Endometrium (tissue), 2 donors: ENCODE measurements at regions not wholly inside any gene's neighbourhood (a gene's known extent, or its start where the extent isn't known, plus 50 kb on each side); places are given as distances from the start of the nearest gene placed in this dataset.

Experiments
- FAIRE-seq: peaks from 2 replicates; lab custom pipeline; 2012; peaks lifted over from hg19 to GRCh38; lab: Jason Lieb, UNC
- donor health status: control.
- donor health status: control.

DNA sequence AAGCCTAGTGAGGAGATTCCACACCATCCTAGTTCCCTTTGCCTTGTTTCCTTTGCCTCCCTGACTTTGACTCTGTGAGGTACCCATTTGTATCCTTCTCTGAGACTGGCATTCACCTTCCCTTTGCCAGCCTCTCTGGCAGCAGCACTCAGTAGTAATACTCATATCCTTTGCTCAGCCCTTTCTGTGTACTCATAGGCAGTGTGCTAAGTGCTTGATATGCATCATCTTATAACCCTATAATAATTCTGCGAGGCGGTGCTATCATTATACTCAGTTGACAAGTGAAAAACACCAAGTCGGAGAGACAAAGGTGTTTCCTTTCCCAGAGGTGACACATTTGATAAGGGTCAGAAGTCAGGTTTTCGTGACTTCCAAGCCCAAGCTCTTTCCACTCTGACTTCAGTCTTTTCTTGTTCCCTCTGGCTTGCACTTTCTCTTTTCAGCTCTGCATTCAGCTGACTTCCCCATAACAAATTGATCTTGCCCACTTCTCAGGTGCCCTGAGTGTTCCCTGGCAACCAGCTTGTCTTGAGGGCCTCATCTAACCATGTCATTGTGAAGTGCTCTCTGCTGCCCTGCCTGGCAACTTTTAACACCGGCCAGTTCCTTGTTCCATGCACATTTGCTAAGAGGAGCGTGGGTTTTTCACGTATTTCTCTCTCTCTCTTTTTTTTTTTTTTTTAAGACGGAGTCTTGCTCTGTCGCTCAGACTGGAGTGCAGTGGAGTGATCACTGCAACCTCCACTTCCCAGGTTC lies 94.5 kb upstream of the UPP2 start:
- no peak for FAIRE-seq

DNA sequence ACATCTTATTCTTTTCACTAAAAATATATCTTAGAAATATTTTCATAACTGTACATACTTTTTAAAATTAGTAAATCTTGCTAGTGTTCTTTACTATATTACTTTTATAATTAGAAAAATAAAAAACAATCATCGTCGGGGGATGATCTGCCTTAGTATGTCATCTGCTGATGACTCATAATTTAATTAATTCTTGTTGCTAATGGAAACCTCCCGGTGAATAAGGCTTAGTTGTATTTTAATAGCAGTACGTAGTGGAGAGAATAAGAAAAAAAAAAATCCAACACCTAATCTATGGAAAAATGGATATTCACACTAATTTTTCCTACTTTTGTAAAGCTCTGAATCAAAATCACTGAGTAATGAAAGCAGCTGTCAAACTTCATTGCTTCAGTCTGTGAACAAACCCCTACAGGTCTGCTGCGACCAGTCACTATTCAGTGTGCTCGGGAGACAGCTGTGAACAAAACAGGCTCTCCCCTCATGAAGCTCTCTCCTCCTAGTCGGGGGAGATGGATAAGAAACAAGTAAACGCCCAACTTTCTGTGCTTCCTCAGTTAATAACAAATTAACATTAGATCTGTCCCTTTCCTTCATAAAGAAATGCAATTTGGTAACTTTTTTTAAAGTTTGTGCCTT lies 97.4 kb upstream of the UPP2 start:
- FAIRE-seq = peak; percentile 76

DNA sequence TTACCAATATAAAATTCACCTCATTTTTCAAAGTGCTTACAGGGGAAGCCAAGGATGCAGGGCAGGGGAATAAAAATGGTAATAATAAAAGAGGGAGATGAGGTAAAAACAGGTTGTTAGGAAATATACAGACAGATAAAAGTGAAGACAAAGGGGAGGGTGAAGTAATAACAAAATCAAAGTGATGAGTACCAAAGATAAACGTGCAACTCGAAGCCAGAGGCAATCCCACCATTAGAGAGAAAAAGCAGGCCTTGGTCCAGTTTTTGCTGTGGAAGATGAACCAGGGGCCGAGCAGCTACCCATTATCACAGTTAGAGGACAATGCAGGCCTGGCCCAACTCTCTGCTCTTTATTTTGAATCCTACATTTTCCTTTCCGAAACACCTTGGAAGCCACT lies 99.6 kb upstream of the UPP2 start:
- no peak for FAIRE-seq

DNA sequence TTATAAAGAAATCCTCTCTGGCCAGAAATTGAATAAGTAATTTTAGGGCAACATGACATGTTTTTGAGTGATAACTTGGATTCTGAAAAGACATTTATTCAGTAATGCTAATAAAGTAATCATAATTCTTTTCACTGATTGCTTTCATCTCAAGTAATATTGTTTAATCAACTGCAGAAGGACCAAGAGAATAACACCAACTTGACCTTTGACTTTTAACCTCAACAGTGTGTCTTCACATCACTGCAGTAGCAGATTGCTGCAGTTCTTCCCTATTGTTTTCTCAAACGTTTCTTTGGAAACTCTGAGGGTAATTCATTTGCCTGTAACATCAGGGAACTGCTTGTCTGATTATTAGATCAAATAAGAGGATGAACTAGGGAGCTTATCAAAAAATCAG lies 104.9 kb upstream of the UPP2 start:
- FAIRE-seq = no peak

DNA sequence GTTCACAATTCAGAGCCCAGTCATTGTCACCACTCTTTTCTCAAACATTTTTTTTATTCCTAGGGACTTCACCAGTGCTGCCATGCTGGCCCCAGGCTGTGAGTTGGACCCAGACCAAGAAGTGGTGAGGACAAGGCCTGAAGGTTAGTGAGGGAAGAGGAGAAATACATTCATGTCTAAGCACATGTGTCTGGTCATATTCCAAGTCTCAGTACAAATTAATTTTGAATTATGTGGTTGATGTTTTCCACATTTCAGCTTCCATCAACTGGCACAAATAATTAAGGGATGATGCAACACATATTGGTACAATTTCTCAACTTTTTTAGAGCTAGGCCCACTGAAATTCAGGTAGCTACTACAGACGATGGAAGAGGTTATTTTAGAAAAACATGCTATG lies 106.6 kb upstream of the UPP2 start:
- FAIRE-seq = no peak

DNA sequence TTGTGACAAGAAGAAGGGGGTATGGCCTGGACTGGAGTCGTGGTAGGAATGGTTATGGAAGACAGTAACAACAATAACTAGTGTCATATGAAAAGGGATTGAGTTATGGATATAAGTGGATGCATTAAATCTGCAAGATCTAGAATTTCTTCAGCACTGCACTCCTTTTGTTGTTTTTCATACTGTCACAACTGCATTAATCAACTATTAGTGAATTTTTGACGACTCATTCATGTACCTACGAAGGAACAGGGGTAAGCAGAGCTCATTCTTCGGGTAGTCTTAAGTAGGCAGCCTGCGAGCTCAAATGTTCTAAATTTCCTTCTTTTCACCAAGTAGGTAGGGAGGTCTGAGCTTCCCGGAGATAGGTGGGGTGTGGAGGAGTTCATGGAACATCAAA lies 109.7 kb upstream of the UPP2 start:
- FAIRE-seq = no peak

DNA sequence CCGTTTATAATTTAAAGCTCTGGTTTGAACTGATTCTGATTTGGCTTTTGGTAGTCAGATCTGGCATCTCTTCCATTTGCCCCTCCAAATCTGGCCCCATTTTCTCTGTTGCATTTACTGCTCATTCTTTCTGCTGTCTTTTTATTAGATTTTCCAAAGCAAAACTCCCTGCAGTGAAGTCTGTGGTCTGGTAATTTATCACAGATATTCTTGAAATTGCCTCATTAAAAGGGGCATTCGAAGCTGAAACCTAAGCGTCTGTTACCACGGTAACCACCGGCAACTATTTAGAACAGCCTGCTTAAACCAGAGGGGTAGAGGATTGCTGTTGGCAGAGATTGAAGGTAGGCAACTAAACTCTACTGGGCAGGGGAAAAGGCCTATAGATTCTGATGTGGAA lies 111.5 kb upstream of the UPP2 start:
- no peak for FAIRE-seq

DNA sequence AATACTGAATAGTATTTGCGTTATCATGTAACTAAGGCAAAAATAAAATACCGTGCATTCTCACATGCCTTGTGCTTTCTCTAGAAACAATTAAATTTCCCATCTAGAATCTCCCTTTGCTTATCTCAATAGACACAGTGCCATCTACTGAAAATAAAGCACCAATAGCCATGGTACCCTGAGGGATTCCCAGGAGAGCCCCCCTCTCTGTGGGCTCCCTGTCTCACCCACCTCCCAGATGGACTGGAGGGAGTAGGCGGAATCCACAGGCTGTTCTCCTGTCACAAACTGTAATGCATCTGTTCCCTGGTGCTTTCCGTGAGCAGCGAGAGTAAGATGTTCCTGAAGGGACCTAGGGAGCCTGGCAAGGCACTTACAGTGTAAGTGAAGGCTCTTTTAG lies 112.4 kb upstream of the UPP2 start:
- no peak for FAIRE-seq

DNA sequence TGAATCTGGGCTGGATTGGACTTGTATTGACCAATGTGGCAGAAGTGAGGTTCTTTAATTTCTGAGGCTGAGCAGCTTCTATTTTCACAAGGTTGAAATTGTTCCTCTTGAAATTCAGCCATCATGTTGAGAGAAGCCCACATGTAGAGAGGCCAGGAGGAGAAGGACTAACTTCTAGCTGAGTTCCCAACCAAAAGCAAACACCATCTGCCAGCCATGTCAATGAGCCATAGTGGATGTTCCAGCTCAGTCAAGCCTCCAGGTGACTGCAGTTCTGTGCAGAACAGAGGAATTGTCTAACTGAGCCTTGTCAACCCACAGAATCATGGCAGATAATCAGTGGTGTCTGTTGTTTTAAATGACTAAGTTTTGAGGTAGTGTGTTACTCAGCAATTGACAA lies 110.6 kb upstream of the ACVR1 start:
- FAIRE-seq = no peak

DNA sequence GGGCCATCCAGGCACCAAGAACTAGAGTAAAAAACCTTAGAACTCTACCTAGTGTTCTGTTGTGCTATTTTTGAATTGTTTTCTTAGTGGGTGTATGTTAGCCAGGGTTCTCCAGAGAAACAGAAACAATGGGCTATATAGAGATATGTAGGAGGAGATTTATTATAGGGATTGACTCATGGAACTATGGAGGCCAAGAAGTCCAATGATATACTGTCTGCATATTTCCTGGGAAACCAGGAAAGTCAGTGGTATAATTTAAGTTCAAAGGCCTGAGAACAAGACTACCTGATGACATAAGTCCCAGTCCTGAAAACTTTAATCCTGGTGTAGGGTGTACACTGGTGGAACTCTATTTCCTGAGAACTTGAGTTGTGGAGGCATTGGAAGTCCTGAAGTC lies 108.7 kb upstream of the ACVR1 start:
- FAIRE-seq = no peak

DNA sequence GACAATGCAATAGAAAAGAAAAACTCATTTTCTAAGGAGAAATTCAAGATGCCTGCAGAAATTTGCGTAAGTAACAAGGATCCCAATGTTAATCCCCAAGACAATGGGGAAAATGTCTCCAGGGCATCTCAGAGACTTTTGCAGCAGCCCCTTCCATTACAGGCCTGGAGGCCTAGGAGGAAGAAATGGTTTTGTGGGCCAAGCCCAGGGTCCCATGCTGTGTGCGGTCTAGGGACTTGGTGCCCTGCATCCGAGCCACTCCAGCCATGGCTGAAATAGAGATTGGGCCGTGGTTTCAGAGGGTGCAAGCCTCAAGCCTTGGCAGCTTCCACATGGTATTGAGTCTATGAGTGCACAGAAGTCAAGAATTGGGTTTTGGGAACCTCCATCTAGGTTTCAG lies 103.9 kb upstream of the ACVR1 start:
- no peak for FAIRE-seq

DNA sequence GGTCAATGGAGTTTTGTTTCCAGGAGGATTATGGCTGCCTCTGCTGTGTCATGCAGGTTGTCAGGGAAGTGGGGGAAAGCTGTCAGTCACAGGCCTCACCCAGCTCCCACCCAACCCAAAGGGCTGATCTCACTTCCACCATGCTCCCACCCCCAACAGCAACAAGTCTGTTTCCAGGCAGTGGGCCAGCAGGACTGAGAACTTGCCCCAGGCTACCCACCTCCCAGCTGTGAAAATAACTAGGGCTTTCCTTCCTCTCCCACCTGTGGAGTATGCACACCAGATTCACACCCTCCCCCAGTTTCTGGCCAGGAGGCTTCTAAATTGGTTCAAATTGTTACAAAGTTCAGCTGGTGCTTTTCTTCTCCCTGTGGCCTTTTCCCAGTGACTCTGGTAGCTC lies 95.6 kb upstream of the ACVR1 start:
- no peak for FAIRE-seq

DNA sequence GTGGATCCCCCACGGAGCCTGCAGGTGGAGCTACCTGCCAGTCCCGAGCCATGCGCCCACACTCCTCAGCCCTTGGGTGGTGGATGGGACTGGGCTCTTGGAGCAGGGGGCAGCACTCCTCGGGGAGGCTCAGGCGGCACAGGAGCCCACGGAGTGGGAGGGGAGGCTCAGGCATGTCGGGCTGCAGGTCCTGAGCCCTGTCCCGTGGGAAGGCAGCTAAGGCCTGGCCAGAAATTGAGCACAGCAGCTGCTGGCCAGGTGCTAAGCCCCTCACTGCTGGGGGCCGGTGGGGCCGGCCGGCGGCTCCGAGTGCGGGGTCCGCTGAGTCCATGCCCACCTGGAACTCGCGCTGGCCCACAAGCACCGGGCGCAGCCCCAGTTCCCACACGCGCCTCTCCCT lies 91.7 kb upstream of the ACVR1 start:
- no peak for FAIRE-seq

DNA sequence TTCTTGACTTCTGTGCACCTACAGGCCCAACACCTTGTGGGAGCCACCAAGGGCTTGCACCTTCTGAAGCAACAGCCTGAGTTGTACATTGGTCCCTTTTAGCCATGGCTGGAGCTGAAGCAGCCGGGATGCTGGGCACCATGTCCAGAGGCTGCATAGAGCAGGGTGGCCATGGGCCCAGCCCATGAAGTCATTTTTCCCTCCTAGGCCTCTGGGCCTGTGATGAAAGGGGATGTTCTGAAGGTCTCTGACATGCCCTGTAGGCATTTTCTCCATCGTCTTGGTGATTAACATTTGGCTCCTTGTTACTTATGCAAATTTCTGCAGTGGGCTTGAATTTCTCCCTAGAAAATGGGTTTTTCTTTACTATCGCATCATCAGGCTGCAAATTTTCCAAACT lies 83.1 kb upstream of the ACVR1 start:
- FAIRE-seq = no peak

DNA sequence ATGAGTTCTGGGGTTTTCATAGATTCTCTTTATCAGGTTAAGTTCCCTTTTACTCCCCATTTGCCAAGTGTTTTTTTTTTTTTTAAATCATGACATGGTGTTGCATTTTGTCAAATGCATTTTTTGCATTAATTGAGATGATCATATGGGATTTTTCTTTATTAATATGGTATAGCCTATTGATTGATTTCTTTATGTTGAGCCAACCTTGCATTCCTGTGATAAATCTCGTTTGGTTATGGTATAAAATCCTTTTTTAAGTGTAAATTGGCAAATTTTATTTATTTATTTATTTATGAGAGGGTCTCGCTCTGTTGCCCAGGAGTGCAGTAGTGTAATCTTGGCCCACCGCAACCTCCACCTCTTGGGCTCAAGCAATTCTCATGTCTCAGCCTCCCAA lies 81.5 kb upstream of the ACVR1 start:
- no peak for FAIRE-seq

DNA sequence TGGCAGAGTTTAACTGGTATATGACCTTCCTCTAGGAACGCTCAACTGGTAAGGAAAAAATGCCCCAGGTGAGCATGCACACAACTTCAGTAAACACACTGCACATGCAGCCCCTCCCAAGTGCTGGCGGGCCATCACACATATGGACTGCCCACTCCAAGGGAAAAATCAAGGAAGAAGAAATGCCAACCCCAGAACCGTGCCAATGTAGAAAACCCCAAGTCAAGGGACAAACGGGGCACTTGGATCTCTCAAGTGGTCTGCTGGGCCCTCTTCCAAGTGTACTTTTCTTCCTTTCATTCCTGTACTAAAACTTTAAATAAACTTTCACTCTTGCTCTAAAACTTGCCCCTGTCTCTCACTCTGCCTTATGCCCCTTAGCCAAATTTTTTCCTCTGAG lies 76.4 kb upstream of the ACVR1 start:
- no peak for FAIRE-seq

DNA sequence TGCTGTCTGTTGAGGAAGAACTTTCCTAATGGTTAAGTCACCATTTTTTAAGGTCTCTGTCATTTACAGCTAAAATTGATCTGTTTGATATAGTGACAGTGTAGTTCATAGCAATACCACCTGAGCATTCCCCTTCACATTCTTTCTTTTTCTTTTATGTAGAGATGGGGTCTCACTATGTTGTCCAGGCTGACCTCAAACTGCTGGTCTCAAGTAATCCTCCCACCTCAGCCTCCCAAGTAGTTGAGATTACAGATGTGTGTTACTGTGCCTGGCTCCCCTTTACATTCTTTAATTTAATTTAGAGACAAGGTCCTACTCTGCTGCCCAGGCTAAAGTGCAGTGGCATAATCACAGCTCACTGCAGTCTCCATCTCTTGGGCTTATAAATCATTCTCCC lies 72.7 kb upstream of the ACVR1 start:
- FAIRE-seq = no peak

DNA sequence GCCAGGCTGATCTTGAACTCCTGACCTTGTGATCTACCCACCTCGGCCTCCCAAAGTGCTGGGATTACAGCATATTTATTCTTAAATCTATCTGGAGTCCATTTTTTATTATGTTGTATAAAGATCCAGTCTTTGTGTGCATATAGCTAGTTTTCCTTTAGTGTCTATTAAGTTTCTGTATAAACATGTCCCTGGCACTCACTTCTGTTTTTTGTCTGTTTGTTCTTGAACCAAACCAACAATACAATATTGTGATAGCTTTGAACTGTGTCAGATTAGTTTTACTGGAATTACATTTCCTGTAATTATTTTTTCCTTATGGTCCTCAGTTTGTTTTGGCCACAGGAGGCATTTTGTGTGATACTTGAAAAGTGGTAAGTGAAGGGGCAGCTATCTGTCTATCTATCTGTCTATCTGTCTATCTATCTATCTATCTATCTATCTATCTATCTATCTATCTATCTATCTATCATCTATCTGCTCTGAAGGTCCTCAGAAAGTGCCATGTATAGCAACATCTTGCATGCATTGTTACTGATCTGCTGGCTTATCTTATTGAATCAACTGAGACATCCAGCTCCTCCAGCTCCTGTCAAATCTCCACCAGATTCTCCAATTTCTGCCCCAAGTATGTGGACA lies 70.9 kb upstream of the ACVR1 start:
- FAIRE-seq = no peak

DNA sequence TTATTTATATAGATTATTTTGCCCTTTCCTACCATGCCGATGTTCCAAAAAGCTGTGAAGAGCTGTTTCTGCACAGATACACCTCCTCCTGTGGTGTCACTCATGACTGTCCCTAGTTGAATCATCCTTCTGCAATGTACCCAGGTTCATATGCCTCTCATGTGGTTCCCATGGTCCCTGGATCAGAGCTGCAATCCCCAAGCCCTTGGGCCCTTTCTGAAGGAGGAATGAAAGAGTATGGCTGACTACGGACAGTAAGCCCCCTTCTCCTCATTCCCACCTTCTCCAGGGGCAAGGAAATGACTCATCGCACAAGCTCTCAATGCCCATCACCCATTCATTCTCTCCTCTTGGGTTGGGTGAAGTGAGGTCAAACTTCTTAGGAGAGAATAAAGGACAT lies 63.9 kb upstream of the ACVR1 start:
- FAIRE-seq = no peak

DNA sequence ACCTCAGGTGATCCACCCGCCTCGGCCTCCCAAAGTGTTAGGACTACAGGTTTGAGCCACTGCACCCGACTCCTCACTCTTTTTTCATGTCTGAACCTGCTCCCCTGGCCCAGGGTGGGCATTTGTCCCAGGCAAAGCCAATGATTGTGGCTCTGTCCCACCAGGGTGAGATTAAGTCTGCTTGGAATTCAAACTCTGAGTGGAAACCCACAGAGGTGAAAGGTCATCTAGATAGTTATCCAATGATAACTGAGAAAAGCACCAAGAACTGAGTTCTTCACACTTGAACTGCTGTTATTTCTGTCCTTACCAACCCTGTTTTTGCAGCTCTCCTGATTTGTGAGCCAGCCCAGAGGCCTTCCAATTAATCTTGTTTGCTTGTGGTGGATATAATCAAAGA lies 62.4 kb upstream of the ACVR1 start:
- no peak for FAIRE-seq

DNA sequence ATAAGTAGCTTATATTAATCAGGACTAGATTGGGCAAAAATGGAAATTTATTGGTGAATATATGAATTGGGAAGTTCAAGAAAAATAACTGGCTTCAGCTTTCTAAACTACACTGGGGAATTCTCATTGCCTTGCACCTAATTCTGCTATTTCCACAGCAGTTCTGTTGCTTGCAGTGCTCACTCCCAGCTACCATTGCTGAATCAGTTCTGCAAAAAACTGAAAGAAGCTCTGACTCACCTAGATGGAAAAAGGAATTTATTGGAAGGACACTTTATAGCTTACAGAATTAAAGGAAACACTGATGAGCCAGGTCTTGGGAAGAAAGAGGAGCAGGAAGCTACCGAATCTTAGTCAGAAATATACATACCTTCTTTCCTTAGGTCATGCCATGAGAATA lies 60.3 kb upstream of the ACVR1 start:
- no peak for FAIRE-seq

DNA sequence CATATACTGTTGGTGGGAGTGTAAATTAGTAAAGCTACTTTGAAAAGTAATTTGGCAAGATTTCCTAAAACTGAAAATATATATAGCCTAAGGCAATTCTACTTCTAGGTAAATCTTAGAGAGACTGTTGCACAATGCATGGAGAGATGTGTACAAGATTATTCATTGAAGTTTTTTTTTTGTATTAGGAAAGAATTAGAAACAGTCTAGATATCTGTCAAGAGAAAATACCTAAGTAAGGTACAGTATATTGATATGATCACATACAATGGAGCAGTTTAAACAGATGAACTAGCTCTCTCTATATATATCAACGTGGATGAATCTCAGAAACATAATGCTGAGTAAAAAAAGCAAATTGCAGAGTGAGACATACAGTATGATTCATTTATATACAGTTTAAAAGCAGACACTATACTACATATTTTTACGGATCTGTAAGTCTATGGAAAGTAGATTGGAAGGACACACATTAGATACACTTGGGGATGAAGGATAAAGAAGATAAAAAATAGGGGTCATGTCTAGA lies 59.3 kb upstream of the ACVR1 start:
- no peak for FAIRE-seq

DNA sequence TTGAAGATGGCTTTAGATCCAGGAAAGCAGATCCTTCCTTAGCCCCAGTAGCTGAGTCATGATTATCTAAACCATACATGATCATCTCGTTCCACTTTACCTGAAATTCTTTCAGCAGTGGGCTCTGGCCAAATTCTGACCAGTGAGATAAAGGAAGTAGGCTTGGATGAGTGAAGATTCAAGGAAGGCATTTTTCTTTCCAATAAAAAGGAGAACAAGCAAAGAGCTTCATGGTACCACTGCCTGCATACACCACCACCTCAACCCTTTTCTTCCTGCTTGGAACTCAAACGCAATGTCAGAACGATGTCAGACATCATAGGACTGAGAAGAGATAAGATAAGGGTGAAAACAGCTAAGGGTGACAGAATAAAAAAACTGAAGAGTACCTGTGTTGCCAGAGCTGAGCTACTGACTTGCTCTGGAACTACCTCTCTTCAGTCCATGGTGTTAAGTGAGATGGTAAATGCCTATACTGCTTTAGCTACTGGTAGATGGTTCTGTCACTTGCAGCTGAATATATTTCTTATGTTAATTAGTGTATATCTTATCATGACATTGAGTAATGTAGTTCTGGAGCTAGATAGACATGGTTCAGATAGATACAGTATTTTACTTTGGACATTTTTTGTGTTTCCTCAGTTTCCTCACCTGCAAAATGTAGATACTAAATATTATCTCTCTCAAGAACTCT lies 58.7 kb upstream of the ACVR1 start:
- FAIRE-seq = no peak
